Mononuclear cell (primary cell): ENCODE measurements at regions not wholly inside any gene's neighbourhood (a gene's known extent, or its start where the extent isn't known, plus 50 kb on each side); places are given as distances from the start of the nearest gene placed in this dataset.

ENCODE experiments used
- H3K27me3 ChIP-seq: 2 replicates; pipeline ENCODE4 v1.6.0; 2011; ENCODE audit warnings: low read length, control low read depth; ENCODE audit not compliant: insufficient read depth
- H3K4me1 ChIP-seq: 2 replicates; pipeline ENCODE4 v1.5.1; 2011; ENCODE audit warnings: mild to moderate bottlenecking, low read length, control low read depth; ENCODE audit not compliant: insufficient read depth
- H3K4me3 ChIP-seq: 2 replicates; pipeline ENCODE4 v1.5.1; 2011; ENCODE audit warnings: mild to moderate bottlenecking, low read length, moderate library complexity
- H3K9me3 ChIP-seq: 2 replicates; pipeline ENCODE4 v1.5.1; 2011; ENCODE audit warnings: low read depth, mild to moderate bottlenecking, control low read depth, low read length

- H3K9me3 ChIP-seq, result no peaks in the 10 kb centered on the region
- H3K4me1 ChIP-seq, result no peaks in the 10 kb centered on the region
- H3K27me3 ChIP-seq, result peaks cover 6% of the 10 kb centered on the region
- H3K4me3 ChIP-seq, result no peak overlapping the region
Observed at GRCh38 chr12:75894965-75895754, 136.4 kb downstream of the PHLDA1 start.

- no peaks in the 10 kb centered on the region for H3K4me1 ChIP-seq
- peaks cover 6% of the 10 kb centered on the region for H3K27me3 ChIP-seq
- no peaks in the 10 kb centered on the region for H3K9me3 ChIP-seq
- H3K4me3 ChIP-seq, result no peak overlapping the region
Observed at GRCh38 chr12:75893765-75894164, 137.8 kb downstream of the PHLDA1 start.

GRCh38 chr12:75892731-75893408 is 138.7 kb downstream of the PHLDA1 start:
- Histone ChIP-seq H3K4me3 (no peak overlapping the region), H3K27me3 (peaks cover 10% of the 10 kb centered on the region), H3K9me3 (no peaks in the 10 kb centered on the region)

GRCh38 chr12:75891072-75891471 is 140.5 kb downstream of the PHLDA1 start:
- no peaks in the 10 kb centered on the region for H3K4me1 ChIP-seq
- peaks cover 4% of the 10 kb centered on the region for H3K27me3 ChIP-seq
- H3K9me3 ChIP-seq, result no peaks in the 10 kb centered on the region
- no peak overlapping the region for H3K4me3 ChIP-seq

More at GRCh38 chr12:75892731-75893408, 138.7 kb downstream of the PHLDA1 start:
- H3K4me1 ChIP-seq, result no peaks in the 10 kb centered on the region

- Histone ChIP-seq H3K27me3 (peaks cover 4% of the 10 kb centered on the region), H3K4me1 (no peaks in the 10 kb centered on the region), H3K4me3 (no peak overlapping the region)
Observed at GRCh38 chr12:75890660-75891059, 140.9 kb downstream of the PHLDA1 start.

GRCh38 chr12:75890141-75890540 is 141.4 kb downstream of the PHLDA1 start:
- peaks cover 4% of the 10 kb centered on the region for H3K27me3 ChIP-seq
- H3K4me1 ChIP-seq, result no peaks in the 10 kb centered on the region
- no peaks in the 10 kb centered on the region for H3K9me3 ChIP-seq
- H3K4me3 ChIP-seq, result no peak overlapping the region

More at GRCh38 chr12:75890660-75891059, 140.9 kb downstream of the PHLDA1 start:
- H3K9me3 ChIP-seq, result no peaks in the 10 kb centered on the region

GRCh38 chr12:75888874-75889613 is 142.5 kb downstream of the PHLDA1 start:
- H3K9me3 ChIP-seq, result no peaks in the 10 kb centered on the region
- H3K27me3 ChIP-seq, result peaks cover 4% of the 10 kb centered on the region
- no peak overlapping the region for H3K4me3 ChIP-seq
- H3K4me1 ChIP-seq, result no peaks in the 10 kb centered on the region

GRCh38 chr12:75888399-75888798 is 143.2 kb downstream of the PHLDA1 start:
- H3K27me3 ChIP-seq, result peaks cover 4% of the 10 kb centered on the region
- H3K9me3 ChIP-seq, result no peaks in the 10 kb centered on the region

GRCh38 chr12:75887979-75888378 is 143.6 kb downstream of the PHLDA1 start:
- H3K9me3 ChIP-seq, result no peaks in the 10 kb centered on the region
- no peak overlapping the region for H3K4me3 ChIP-seq
- H3K4me1 ChIP-seq, result no peaks in the 10 kb centered on the region
- peaks cover 4% of the 10 kb centered on the region for H3K27me3 ChIP-seq

More at GRCh38 chr12:75888399-75888798, 143.2 kb downstream of the PHLDA1 start:
- no peaks in the 10 kb centered on the region for H3K4me1 ChIP-seq
- H3K4me3 ChIP-seq, result no peak overlapping the region

- H3K27me3 ChIP-seq, result peaks cover 4% of the 10 kb centered on the region
- H3K9me3 ChIP-seq, result no peaks in the 10 kb centered on the region
- H3K4me3 ChIP-seq, result no peak overlapping the region
- H3K4me1 ChIP-seq, result no peaks in the 10 kb centered on the region
Observed at GRCh38 chr12:75884465-75884985, 147.1 kb downstream of the PHLDA1 start.

GRCh38 chr12:75883241-75883640 is 148.3 kb downstream of the PHLDA1 start:
- H3K9me3 ChIP-seq, result no peaks in the 10 kb centered on the region
- H3K4me1 ChIP-seq, result no peaks in the 10 kb centered on the region
- H3K27me3 ChIP-seq, result peaks cover 3% of the 10 kb centered on the region
- H3K4me3 ChIP-seq, result no peak overlapping the region

- Histone ChIP-seq H3K4me1 (no peaks in the 10 kb centered on the region), H3K27me3 (no peaks in the 10 kb centered on the region), H3K4me3 (no peak overlapping the region), H3K9me3 (no peaks in the 10 kb centered on the region)
Observed at GRCh38 chr12:75882421-75882820, 149.2 kb downstream of the PHLDA1 start.

GRCh38 chr12:75881920-75882319 is 149.7 kb downstream of the PHLDA1 start:
- Histone ChIP-seq H3K4me1 (no peaks in the 10 kb centered on the region), H3K9me3 (no peaks in the 10 kb centered on the region), H3K27me3 (no peaks in the 10 kb centered on the region), H3K4me3 (no peak overlapping the region)

GRCh38 chr12:75877763-75878621 is 153.6 kb downstream of the PHLDA1 start:
- Histone ChIP-seq H3K27me3 (peaks cover 3% of the 10 kb centered on the region), H3K4me3 (no peak overlapping the region), H3K9me3 (no peaks in the 10 kb centered on the region)

More at GRCh38 chr12:75877763-75878621, 153.6 kb downstream of the PHLDA1 start:
- H3K4me1 ChIP-seq, result no peaks in the 10 kb centered on the region
